Activated CD8-positive, alpha-beta T cell treated with anti-CD3 and anti-CD28 coated beads, Interleukin-2, amount 10 ng/mL, durations not matched to agents 7 days and 5 days (primary cell): ENCODE measurements at regions not wholly inside any gene's neighbourhood (a gene's known extent, or its start where the extent isn't known, plus 50 kb on each side); places are given as distances from the start of the nearest gene placed in this dataset.
"Not testable (repeated sequence)": the region's sequence is repeated elsewhere in the genome, so short reads cannot be mapped to it uniquely, and the experiment has no call there.

Source experiments
- ATAC-seq: fragments of 150-1000 bp; cut with Tn5 transposase; one replicate; pipeline ENCODE4 v1.10.0; 2021; ENCODE audit warnings: moderate library complexity
- CTCF ChIA-PET: fragments of 350-600 bp; sonication (Branson Sonifier 250); formaldehyde crosslinking; loops from one replicate; lab custom pipeline; 2021; ENCODE audit warnings: antibody characterized with exemption; lab: Charles Lee
- POLR2A ChIA-PET: fragments of 350-600 bp; sonication (Branson Sonifier 250); formaldehyde crosslinking; loops from one replicate; lab custom pipeline; 2021; ENCODE audit warnings: antibody characterized with exemption; lab: Charles Lee
- DNase-seq: peaks from one replicate; pipeline ENCODE4 v3.0.0-alpha.2; 2020
- H3K27ac Mint-ChIP-seq: one replicate; pipeline ENCODE4 v1.8.0; 2021; ENCODE audit warnings: mild to moderate bottlenecking, mixed read lengths
- H3K27me3 Mint-ChIP-seq: one replicate; pipeline ENCODE4 v1.8.0; 2021; ENCODE audit warnings: low read depth, mixed read lengths
- H3K36me3 Mint-ChIP-seq: one replicate; pipeline ENCODE4 v1.8.0; 2021; ENCODE audit warnings: low read depth, mixed read lengths
- H3K4me1 Mint-ChIP-seq: one replicate; pipeline ENCODE4 v1.8.0; 2021; ENCODE audit warnings: low read depth, mixed read lengths
- H3K4me3 Mint-ChIP-seq: one replicate; pipeline ENCODE4 v1.8.0; 2021; ENCODE audit warnings: mild to moderate bottlenecking, mixed read lengths
- H3K9me3 Mint-ChIP-seq: one replicate; pipeline ENCODE4 v1.8.0; 2022; ENCODE audit warnings: mixed read lengths; ENCODE audit not compliant: insufficient read depth

DNA sequence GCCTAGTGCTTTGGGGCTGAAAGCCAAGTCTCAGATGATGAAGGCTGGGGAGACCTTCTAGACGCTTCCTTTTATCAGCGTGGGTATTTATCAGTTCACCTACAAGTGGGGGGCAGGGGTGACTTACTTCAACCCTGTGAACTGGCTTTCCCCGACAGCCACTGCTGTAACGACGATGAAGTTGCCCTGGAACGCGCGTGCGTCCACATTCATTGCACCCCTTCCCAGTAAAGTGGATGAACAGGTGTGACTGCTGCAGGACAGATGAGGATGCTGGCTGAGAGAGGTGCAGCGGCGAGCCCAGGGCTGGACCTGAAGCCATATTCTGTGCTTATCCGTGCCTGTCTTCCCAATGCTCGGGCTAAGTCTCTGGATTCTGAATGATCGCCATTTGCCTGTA lies 1122.3 kb downstream of the TBC1D22A start:
- CTCF ChIA-PET, result no interaction called here
- H3K27ac Mint-ChIP-seq, result no peak overlapping the region

DNA sequence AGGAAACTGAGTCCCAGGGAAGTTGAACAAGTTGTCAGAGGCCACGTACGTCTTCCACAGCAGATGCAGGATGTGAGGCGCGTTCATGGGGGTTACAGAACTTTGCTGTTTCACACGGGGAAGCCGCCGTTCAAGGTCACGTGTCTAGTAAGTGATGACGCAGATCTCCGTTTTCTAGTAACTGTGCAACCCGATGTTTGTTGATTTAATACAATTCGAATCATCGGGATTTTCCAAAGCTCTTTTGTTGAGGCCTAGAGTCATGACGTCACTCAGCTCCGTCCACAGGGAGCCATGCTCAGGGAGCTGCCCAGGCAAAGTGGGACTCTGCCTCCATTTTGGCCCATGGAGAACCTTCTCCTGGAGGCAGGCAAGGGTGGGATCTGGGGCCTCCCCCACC lies 1121.8 kb downstream of the TBC1D22A start:
- Mint-ChIP-seq H3K27me3 (no peaks in the 10 kb centered on the region), H3K9me3 (no peaks in the 10 kb centered on the region), H3K4me1 (no peaks in the 10 kb centered on the region), H3K4me3 (no peak overlapping the region), H3K36me3 (no peaks in the 10 kb centered on the region), H3K27ac (no peak overlapping the region)
- ATAC-seq, result no peak
- no peak for DNase-seq
- POLR2A ChIA-PET, result no interaction called here
- CTCF ChIA-PET, result no interaction called here

More for the DNA sequence above, 1122.3 kb downstream of the TBC1D22A start:
- POLR2A ChIA-PET, result no interaction called here
- Mint-ChIP-seq H3K27me3 (no peaks in the 10 kb centered on the region), H3K4me1 (no peaks in the 10 kb centered on the region), H3K36me3 (no peaks in the 10 kb centered on the region), H3K4me3 (no peak overlapping the region), H3K9me3 (no peaks in the 10 kb centered on the region)
- DNase-seq (no peak), ATAC-seq (no peak)

DNA sequence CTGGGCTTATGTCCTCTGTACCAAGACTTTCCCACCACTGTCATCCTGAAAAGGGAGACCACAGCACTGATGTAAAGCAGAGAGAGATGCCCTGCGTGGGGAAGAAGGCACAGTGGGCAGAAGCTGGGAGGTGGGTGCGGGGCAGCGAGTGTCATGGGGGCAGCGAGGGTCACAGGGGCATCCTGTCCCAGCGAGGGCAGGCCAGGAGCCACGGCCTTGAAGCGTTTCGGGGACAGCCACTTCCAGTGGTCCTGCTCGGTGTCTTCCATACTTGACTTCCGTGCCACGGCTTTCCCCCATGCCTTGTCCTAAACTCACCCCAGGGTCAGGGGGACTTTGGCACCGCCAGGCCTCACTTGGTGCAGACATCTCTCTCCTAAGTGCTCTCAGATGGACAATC lies 1121.3 kb downstream of the TBC1D22A start:
- Mint-ChIP-seq H3K27me3 (no peaks in the 10 kb centered on the region), H3K36me3 (no peaks in the 10 kb centered on the region), H3K4me1 (no peaks in the 10 kb centered on the region), H3K9me3 (no peaks in the 10 kb centered on the region), H3K27ac (no peak overlapping the region), H3K4me3 (no peak overlapping the region)
- CTCF ChIA-PET, result no interaction called here
- POLR2A ChIA-PET, result no interaction called here
- no peak for DNase-seq
- ATAC-seq, result no peak

DNA sequence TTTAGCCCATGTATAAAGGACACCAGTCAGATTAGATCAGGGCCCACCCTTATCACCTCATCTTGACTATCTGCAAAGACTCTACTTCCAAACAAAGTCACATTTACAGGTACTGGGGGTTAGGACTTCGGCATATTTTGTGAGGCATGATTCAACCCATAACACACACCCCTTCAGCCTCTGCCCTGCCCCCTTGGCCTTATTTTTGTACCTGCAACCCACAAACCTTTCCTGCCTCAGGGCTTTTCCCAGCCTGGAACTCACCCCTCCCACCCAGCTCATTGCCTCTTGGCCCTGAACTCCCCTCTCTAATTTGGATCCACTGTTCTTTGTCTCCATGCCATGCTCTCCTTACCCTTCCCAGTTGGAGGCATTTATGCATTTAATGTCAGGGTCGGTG lies 1116.9 kb downstream of the TBC1D22A start:
- no peak for ATAC-seq
- H3K27ac Mint-ChIP-seq, result no peak overlapping the region
- DNase-seq, result no peak
- H3K4me1 Mint-ChIP-seq, result no peaks in the 10 kb centered on the region
- H3K27me3 Mint-ChIP-seq, result peaks cover 2% of the 10 kb centered on the region
- no peaks in the 10 kb centered on the region for H3K36me3 Mint-ChIP-seq
- no peaks in the 10 kb centered on the region for H3K9me3 Mint-ChIP-seq
- no peak overlapping the region for H3K4me3 Mint-ChIP-seq
- CTCF ChIA-PET, result no interaction called here
- POLR2A ChIA-PET, result no interaction called here

DNA sequence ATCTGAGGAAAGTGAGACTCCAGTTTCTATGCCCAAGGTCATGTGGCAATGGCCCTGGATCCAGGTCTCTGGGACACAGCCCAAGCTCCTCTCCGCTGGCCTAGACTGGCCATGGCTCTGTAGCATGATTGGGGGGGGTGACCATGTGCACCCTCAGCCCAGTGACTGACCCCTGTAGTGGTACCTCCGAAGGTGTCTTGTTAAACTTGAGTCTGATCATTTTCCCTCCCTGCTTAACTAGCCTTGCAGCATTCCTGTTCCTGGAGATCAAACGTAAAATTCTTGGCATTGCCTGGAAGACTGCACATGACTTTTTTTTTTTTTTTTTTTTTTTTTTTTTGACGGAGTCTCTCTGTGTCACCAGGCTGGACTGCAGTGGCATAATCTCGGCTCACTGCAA lies 1116.0 kb downstream of the TBC1D22A start:
- Mint-ChIP-seq H3K36me3 (no peaks in the 10 kb centered on the region), H3K4me1 (no peaks in the 10 kb centered on the region), H3K9me3 (no peaks in the 10 kb centered on the region), H3K4me3 (no peak overlapping the region), H3K27me3 (peaks cover 2% of the 10 kb centered on the region), H3K27ac (no peak overlapping the region)
- DNase-seq (no peak), ATAC-seq (no peak)
- POLR2A ChIA-PET, result no interaction called here
- CTCF ChIA-PET, result no interaction called here

DNA sequence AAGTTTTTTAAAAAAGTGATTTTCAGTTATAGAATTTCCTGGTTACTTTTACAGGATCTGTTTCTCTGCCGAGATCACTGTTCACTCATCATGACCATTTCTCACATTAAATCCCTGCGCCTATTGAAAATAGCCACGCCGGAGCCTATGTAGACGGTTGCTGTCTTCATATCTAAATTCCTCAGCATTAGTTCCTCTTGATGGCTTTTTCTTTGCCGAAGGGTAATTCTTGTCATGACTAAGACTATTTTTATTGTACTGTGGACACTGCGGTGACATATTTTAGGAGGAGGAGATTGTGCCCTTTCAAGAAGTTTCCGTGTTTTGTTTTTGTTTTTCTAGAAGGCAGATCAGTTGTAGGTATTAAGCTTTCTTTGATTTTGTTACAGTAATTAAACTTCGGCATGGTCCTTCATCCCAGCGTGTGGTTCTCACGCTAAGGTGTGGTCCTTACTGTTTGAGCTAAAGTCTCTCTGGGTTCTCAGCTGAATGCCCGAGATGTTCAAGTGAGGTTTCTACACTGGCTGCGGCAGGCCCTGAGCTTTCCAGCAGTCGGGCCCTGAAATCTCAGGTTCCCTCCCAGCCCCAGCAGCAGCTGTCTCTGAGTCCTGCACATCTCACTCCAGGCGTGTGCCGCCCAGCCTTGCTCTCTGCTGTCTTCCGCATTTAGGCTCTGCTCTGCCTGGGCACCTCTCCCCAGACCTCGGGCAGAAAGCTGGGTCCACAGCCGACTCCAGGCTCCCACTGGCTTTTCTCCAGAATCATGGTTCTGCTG lies 1110.5 kb downstream of the TBC1D22A start:
- Mint-ChIP-seq H3K27ac (no peak overlapping the region), H3K9me3 (no peaks in the 10 kb centered on the region), H3K4me3 (no peak overlapping the region), H3K27me3 (peaks cover 2% of the 10 kb centered on the region), H3K4me1 (no peaks in the 10 kb centered on the region), H3K36me3 (no peaks in the 10 kb centered on the region)
- ChIA-PET CTCF (no interaction called here), POLR2A (interaction anchor here (0.6 kb wide), 1 partner anchor 1111 kb away, joined by 3 read pairs; the partner anchor contains the start of gene TBC1D22A)
- ATAC-seq, result no peak
- DNase-seq, result no peak

DNA sequence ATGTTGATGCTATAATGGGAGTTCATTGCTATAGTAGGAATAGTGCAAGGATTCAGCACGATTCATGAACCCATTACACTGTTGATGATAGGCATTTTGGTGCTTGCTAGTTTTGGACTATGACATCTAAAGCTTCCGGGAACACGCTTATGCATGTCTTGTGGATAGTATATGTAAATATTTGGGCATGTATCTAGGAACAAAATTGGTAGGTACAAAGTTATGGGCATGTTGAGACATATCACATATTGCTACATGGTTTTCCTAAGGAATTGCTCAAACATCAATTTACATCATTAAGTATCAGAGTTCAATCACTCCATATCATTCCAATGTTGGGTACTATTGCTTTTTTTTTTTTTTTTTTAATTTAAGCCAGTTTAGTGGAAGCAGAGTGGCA lies 1103.2 kb downstream of the TBC1D22A start:
- no peak for DNase-seq
- ChIA-PET CTCF (no interaction called here), POLR2A (no interaction called here)
- no peak overlapping the region for H3K27ac Mint-ChIP-seq
- no peak for ATAC-seq
- no peaks in the 10 kb centered on the region for H3K9me3 Mint-ChIP-seq
- H3K4me1 Mint-ChIP-seq, result no peaks in the 10 kb centered on the region
- no peaks in the 10 kb centered on the region for H3K36me3 Mint-ChIP-seq
- no peak overlapping the region for H3K4me3 Mint-ChIP-seq
- no peaks in the 10 kb centered on the region for H3K27me3 Mint-ChIP-seq

DNA sequence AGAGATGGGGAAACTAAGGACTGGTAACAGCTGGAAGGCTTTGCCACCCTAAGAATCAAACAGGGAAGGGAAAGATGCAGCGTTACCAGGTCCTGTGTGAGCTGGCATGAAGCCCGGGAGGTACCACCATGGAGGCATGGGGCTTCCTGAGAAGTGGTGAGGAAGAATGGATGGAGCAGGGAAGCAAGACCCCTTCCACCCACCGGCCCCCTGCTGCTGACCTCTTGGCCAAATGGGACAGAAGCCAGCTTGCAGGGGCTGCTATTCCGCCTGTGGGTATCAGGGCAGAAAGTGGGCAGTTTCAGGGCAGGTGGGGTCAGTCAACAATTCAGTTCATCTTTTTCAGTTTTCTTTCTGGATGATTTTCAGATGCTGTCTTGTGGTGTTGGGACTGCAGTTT lies 1099.9 kb downstream of the TBC1D22A start:
- Mint-ChIP-seq H3K4me1 (no peaks in the 10 kb centered on the region), H3K27ac (no peak overlapping the region), H3K27me3 (no peaks in the 10 kb centered on the region), H3K4me3 (no peak overlapping the region), H3K36me3 (no peaks in the 10 kb centered on the region), H3K9me3 (no peaks in the 10 kb centered on the region)
- no peak for ATAC-seq
- DNase-seq, result no peak
- POLR2A ChIA-PET, result no interaction called here
- CTCF ChIA-PET, result no interaction called here

DNA sequence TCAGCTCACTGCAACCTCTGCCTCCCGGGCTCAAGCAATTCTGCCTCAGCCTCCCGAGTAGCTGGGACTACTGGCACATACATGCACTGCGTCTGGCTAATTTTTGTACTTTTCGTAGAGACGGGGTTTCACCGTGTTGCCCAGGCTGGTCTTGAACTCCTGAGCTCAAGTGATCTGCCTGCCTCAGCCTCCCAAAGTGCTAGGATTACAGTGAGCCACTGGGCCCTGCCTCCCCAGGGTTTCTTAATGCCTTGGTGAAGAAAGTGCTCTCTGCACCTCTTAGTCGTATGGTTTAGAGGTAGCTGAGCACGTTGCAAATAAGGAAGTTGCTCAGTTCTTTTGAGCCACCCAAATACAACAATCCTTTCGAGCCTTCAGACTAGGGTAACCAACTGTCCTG lies 1098.5 kb downstream of the TBC1D22A start:
- POLR2A ChIA-PET, H3K4me1 Mint-ChIP-seq, H3K9me3 Mint-ChIP-seq, H3K27me3 Mint-ChIP-seq, DNase-seq, H3K36me3 Mint-ChIP-seq, CTCF ChIA-PET, ATAC-seq, H3K4me3 Mint-ChIP-seq, H3K27ac Mint-ChIP-seq: not testable (repeated sequence)

DNA sequence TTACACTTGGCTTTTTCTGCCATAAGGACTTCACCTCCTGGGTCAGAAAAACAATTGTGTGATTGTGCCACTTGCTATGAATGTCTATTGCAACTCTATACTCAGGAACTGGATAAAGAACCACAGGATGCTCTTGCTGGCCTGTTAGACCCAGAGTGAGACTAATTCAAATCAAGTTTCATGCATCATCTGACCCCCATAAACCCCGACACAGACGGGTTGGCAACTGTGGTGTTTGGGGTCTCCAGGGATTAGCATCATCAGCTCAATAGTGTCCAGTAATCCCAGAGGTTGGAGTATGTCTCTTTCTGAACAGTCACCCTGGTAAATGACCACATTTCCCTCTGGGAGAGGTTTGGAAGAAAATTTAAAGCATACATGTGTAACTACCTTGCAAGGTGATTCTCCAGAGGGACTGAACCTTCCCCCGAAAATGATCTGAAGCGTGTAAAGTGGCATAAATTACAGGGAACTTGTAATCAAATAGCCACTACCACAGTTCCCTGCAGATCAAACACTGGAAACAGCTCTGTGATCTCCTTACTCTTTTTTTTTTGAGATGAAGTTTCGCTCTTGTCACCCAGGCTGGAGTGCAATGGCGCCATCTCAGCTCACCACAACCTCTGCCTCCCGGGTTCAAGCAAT lies 1097.6 kb downstream of the TBC1D22A start:
- ATAC-seq, result no peak
- CTCF ChIA-PET, result no interaction called here
- POLR2A ChIA-PET, result no interaction called here
- H3K27me3 Mint-ChIP-seq, result peaks cover 4% of the 10 kb centered on the region
- H3K4me1 Mint-ChIP-seq, result no peaks in the 10 kb centered on the region
- H3K27ac Mint-ChIP-seq, result no peak overlapping the region
- no peak for DNase-seq
- no peaks in the 10 kb centered on the region for H3K9me3 Mint-ChIP-seq
- H3K4me3 Mint-ChIP-seq, result no peak overlapping the region
- no peaks in the 10 kb centered on the region for H3K36me3 Mint-ChIP-seq

DNA sequence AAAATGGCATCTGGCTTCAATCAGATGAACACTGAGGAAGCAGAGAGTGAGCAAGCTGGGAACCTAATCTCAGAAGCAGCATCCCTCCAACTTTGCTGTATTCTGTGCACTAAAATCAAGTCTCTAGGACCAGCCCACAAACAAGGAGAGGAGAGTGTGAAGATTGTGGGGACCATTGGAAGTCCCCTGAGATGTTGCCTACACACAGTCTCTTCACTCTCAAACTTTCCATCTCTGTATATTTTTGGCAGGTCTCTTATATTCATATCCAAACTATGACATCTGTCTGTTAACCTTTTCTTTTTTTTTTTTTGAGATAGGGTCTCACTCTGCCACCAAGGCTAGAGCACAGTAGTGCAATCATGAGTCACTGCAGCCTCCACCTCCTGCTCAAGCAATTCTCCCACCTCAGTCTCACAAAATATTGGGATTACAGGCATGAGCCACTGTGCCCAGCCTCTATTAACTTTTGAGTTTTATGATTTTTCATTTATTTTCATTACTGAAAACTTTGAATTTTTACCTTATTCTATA lies 1096.4 kb downstream of the TBC1D22A start:
- ChIA-PET CTCF (no interaction called here), POLR2A (no interaction called here)
- no peaks in the 10 kb centered on the region for H3K4me1 Mint-ChIP-seq
- H3K27ac Mint-ChIP-seq, result no peak overlapping the region
- ATAC-seq, result no peak
- no peak for DNase-seq
- no peak overlapping the region for H3K4me3 Mint-ChIP-seq
- no peaks in the 10 kb centered on the region for H3K36me3 Mint-ChIP-seq
- peaks cover 4% of the 10 kb centered on the region for H3K27me3 Mint-ChIP-seq
- H3K9me3 Mint-ChIP-seq, result no peaks in the 10 kb centered on the region

DNA sequence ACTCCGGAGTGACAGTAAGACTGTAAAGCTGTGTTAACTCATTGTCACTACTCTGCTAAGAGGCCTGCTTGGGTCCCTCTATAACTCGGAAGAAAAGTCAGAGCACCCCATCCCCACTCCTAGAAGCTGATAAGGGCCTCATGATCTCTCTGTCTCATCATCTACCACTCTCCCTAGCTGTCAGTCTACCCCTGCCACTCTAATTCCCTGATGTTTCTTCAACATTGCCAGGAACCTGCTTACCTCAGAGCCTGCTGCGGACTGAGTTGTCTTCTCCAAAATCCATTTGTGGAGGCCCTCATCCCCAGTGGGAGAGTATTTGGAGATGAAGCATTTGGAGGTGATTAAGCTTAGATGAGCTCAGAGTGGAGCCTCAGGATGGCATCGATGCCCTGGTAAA lies 1092.2 kb downstream of the TBC1D22A start:
- Mint-ChIP-seq H3K4me1 (no peaks in the 10 kb centered on the region), H3K36me3 (no peaks in the 10 kb centered on the region), H3K27ac (no peak overlapping the region), H3K27me3 (peaks cover 7% of the 10 kb centered on the region), H3K9me3 (no peaks in the 10 kb centered on the region), H3K4me3 (no peak overlapping the region)
- CTCF ChIA-PET, result no interaction called here
- DNase-seq, result no peak
- ATAC-seq, result no peak
- POLR2A ChIA-PET, result no interaction called here
